Fibroblast of the aortic adventitia (primary cell): ENCODE measurements at regions not wholly inside any gene's neighbourhood (a gene's known extent, or its start where the extent isn't known, plus 50 kb on each side); places are given as distances from the start of the nearest gene placed in this dataset.

ENCODE experiments used
- DNase-seq: peaks from one replicate; pipeline ENCODE4 v3.0.0-alpha.2; 2010; ENCODE audit warnings: low read depth
- H3K4me3 ChIP-seq: 2 replicates; pipeline ENCODE4 v1.5.1; 2011; ENCODE audit warnings: low read depth, mild to moderate bottlenecking, control low read depth, low read length, moderate library complexity
- TF ChIP-seq, protein P1 (sequence below): IDR thresholded peaks from 2 replicates; pipeline ENCODE4 v1.5.1; 2011; ENCODE audit warnings: mild to moderate bottlenecking, low read length, control low read depth, inconsistent platforms; ENCODE audit not compliant: insufficient read depth

GRCh38 chr5:4144411-4145007 is 548.9 kb downstream of the IRX1 start:
- no peak for DNase-seq
- TF ChIP-seq, protein P1, sequence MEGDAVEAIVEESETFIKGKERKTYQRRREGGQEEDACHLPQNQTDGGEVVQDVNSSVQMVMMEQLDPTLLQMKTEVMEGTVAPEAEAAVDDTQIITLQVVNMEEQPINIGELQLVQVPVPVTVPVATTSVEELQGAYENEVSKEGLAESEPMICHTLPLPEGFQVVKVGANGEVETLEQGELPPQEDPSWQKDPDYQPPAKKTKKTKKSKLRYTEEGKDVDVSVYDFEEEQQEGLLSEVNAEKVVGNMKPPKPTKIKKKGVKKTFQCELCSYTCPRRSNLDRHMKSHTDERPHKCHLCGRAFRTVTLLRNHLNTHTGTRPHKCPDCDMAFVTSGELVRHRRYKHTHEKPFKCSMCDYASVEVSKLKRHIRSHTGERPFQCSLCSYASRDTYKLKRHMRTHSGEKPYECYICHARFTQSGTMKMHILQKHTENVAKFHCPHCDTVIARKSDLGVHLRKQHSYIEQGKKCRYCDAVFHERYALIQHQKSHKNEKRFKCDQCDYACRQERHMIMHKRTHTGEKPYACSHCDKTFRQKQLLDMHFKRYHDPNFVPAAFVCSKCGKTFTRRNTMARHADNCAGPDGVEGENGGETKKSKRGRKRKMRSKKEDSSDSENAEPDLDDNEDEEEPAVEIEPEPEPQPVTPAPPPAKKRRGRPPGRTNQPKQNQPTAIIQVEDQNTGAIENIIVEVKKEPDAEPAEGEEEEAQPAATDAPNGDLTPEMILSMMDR, result no peak
- no peak overlapping the region for H3K4me3 ChIP-seq

- TF ChIP-seq, protein P1, result no peak
- no peak overlapping the region for H3K4me3 ChIP-seq
- no peak for DNase-seq
Measured at GRCh38 chr5:4145511-4145910, 549.9 kb downstream of the IRX1 start.

DNA sequence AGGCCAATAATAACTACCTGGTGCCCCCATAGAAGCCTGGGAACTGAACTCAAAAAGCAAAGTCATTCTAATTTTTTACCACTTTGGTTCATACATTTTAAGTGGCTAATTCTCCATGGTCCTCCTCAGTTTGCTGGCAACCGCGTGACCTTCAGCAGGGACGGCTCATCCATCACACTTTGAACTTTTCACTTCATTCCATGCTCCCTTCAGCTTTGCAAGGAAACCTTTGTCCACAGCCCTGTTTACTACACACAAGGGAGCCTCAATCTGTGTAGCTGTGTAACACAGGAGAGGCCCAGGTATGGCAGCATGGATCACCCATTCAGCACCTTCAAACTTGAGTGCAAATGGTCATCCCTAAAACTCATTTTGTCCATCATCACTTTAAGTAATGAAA is 552.4 kb downstream of the IRX1 start:
- DNase-seq, result no peak
- H3K4me3 ChIP-seq, result no peak overlapping the region
- TF ChIP-seq, protein P1, result no peak

- no peak for DNase-seq
- no peak overlapping the region for H3K4me3 ChIP-seq
- TF ChIP-seq, protein P1, result no peak
Measured at GRCh38 chr5:4150067-4150466, 554.4 kb downstream of the IRX1 start.

- TF ChIP-seq, protein P1, result no peak
- DNase-seq, result no peak
Measured at GRCh38 chr5:4156153-4156552, 560.5 kb downstream of the IRX1 start.

GRCh38 chr5:4156889-4157288 is 561.3 kb downstream of the IRX1 start:
- DNase-seq, result no peak
- TF ChIP-seq, protein P1, result no peak
- no peak overlapping the region for H3K4me3 ChIP-seq

More at GRCh38 chr5:4156153-4156552, 560.5 kb downstream of the IRX1 start:
- H3K4me3 ChIP-seq, result no peak overlapping the region
